ENCODE measurements at regions not wholly inside any gene's neighbourhood (a gene's known extent, or its start where the extent isn't known, plus 50 kb on each side); places are given as distances from the start of the nearest gene placed in this dataset.

DNA sequence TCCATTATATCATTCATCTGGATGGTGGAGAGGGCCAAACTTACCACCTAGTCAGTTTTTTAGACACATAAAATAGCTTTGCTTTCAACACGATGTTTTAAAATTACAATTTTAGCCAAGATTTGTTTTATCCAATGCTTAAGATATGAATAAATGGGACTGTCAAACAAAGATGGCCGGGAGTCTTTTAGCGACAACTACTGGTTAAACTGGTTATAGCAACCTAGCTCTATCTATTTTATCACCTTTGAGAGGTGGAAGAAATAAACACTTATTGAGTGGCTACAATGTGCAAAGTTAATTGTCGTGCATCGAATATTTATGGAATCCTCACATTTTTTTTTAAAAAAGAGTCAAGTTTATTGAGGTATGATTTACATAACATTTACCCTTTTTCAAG lies 279.8 kb downstream of the MIAT start:
- peaks cover 0 to 7% (median 0%) of the 10 kb centered on the region in 4 donors for H3K9me3 ChIP-seq (ENCODE audit: control insufficient read depth in 4 of 4, insufficient read depth in 3 of 4, low read length in 3 of 4)
- no peak overlapping the region for H3K27ac ChIP-seq (ENCODE audit: low read depth in 1 of 2, low read length in 1 of 2)
- TF ChIP-seq, protein P1, sequence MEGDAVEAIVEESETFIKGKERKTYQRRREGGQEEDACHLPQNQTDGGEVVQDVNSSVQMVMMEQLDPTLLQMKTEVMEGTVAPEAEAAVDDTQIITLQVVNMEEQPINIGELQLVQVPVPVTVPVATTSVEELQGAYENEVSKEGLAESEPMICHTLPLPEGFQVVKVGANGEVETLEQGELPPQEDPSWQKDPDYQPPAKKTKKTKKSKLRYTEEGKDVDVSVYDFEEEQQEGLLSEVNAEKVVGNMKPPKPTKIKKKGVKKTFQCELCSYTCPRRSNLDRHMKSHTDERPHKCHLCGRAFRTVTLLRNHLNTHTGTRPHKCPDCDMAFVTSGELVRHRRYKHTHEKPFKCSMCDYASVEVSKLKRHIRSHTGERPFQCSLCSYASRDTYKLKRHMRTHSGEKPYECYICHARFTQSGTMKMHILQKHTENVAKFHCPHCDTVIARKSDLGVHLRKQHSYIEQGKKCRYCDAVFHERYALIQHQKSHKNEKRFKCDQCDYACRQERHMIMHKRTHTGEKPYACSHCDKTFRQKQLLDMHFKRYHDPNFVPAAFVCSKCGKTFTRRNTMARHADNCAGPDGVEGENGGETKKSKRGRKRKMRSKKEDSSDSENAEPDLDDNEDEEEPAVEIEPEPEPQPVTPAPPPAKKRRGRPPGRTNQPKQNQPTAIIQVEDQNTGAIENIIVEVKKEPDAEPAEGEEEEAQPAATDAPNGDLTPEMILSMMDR (IDR thresholded peaks at IDR 0.05; ENCODE audit: control extremely low read depth, extremely low read depth), result no peak
- H3K36me3 ChIP-seq (ENCODE audit: control insufficient read depth in 4 of 4, insufficient read depth in 4 of 4, low read length in 4 of 4), result no peaks in the 10 kb centered on the region
- 91 to 94% methylated on average over 5 of the region's 5 CpGs for WGBS, 2 donors
- H3K4me1 ChIP-seq (ENCODE audit: control insufficient read depth in 5 of 5, insufficient read depth in 5 of 5, low read length in 5 of 5), result no peaks in the 10 kb centered on the region
- H3K27me3 ChIP-seq (ENCODE audit: control insufficient read depth in 3 of 3, insufficient read depth in 3 of 3, low read length in 2 of 3), result peaks cover 0 to 16% (median 2%) of the 10 kb centered on the region in 3 donors
- no peak overlapping the region for H3K9ac ChIP-seq (ENCODE audit: insufficient read depth in 1 of 2, low read length in 2 of 2)
- H3K4me3 ChIP-seq, result no peak overlapping the region
- DNase-seq (no peak), ATAC-seq (ENCODE audit: insufficient read depth, low FRiP score) (no peak)

DNA sequence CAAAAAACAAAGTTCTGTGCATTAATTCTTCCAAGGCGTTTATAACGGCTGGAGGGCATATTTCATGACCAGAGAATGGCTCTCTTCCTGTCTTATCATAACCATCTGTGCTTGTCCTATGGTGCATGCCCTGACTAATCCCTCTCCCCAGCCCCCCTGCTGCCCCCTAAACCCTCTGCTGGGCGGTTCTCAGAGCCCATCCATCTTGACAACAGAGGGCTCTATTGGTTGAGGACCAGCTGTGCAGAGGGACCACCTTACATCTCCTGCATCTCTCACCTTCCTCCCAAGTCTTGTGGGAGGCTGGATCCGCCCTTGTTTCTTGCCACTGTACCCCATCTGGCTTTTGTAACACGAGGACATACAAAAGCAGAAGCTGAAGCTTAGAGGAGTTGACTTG lies 282.1 kb downstream of the MIAT start:
- no peak for DNase-seq
- Histone ChIP-seq H3K4me3 (no peak overlapping the region), H3K27me3 (ENCODE audit: control insufficient read depth in 3 of 3, insufficient read depth in 3 of 3, low read length in 2 of 3) (peaks cover 0 to 3% (median 2%) of the 10 kb centered on the region in 3 donors), H3K27ac (ENCODE audit: low read depth in 1 of 2, low read length in 1 of 2) (no peak overlapping the region), H3K9ac (ENCODE audit: insufficient read depth in 1 of 2, low read length in 2 of 2) (no peak overlapping the region), H3K36me3 (ENCODE audit: control insufficient read depth in 4 of 4, insufficient read depth in 4 of 4, low read length in 4 of 4) (no peaks in the 10 kb centered on the region), H3K9me3 (ENCODE audit: control insufficient read depth in 4 of 4, insufficient read depth in 3 of 4, low read length in 3 of 4) (peaks cover 0 to 7% (median 0%) of the 10 kb centered on the region in 4 donors), H3K4me1 (ENCODE audit: control insufficient read depth in 5 of 5, insufficient read depth in 5 of 5, low read length in 5 of 5) (no peaks in the 10 kb centered on the region)
- TF ChIP-seq, protein P1 (IDR thresholded peaks at IDR 0.05; ENCODE audit: control extremely low read depth, extremely low read depth), result no peak
- no peak for ATAC-seq (ENCODE audit: insufficient read depth, low FRiP score)
- 39 to 52% methylated on average over 5 of the region's 5 CpGs for WGBS, 2 donors

DNA sequence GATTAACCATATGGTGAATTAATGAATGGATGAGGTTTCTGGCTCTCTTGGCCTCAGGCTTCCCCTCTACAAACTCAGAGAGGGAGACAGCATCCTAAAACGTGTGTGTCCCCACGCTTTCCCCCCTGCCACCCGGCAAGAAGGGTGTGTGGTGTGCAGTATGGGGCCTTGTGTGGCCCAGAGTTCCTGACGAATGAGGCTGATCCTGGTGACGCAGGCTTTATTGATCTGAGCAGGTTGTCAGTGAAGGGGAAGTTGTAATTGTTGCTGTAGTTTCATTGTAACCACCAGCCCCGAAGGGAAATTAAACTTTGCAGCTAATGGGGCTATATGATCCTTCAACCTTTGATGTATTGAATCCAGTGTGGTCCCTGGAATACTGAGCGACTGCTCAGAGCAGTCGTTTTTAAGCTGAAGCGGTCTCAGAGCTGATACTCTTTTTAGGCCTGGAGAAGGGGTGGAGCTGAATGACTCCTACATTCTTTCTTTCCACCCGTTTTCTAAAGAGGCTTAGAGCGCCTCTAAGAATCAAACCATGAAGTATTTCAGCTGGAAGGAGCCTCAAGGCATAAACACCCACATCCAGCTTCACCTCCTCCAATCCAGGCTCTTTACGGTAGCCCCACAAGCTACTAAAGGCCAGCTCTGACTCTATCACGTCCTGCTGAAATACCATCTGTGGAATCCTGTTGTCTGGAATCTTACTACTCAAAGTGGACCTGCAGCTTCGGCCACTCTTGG lies 284.7 kb downstream of the MIAT start:
- no peak overlapping the region for H3K9ac ChIP-seq (ENCODE audit: insufficient read depth in 1 of 2, low read length in 2 of 2)
- no peaks in the 10 kb centered on the region for H3K36me3 ChIP-seq (ENCODE audit: control insufficient read depth in 4 of 4, insufficient read depth in 4 of 4, low read length in 4 of 4)
- WGBS, 2 donors, result 73% methylated on average over 14 of the region's 14 CpGs
- DNase-seq, result no peak
- TF ChIP-seq, protein P1 (IDR thresholded peaks at IDR 0.05; ENCODE audit: control extremely low read depth, extremely low read depth), result no peak
- H3K9me3 ChIP-seq (ENCODE audit: control insufficient read depth in 4 of 4, insufficient read depth in 3 of 4, low read length in 3 of 4), result peaks cover 0 to 5% (median 0%) of the 10 kb centered on the region in 4 donors
- no peaks in the 10 kb centered on the region for H3K27me3 ChIP-seq (ENCODE audit: control insufficient read depth in 3 of 3, insufficient read depth in 3 of 3, low read length in 2 of 3)
- no peak overlapping the region for H3K27ac ChIP-seq (ENCODE audit: low read depth in 1 of 2, low read length in 1 of 2)
- H3K4me1 ChIP-seq (ENCODE audit: control insufficient read depth in 5 of 5, insufficient read depth in 5 of 5, low read length in 5 of 5), result no peaks in the 10 kb centered on the region
- H3K4me3 ChIP-seq, result no peak overlapping the region
- no peak for ATAC-seq (ENCODE audit: insufficient read depth, low FRiP score)

DNA sequence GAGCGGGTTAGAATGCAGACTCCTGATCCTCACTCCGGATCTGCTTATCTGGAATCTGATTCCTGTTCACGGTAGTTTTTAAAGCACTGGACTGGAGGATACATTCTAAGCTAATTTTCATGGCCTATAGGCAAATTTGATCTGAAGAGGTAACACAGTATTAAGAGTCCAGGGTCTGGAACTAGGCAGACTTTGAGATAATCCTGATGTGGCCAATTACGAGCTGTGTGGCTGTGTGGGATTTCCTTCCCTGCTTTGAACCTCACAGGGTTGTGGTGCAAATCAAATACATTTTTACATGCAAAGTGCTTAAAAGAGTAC lies 285.2 kb downstream of the MIAT start:
- Histone ChIP-seq H3K27ac (ENCODE audit: low read depth in 1 of 2, low read length in 1 of 2) (no peak overlapping the region), H3K9me3 (ENCODE audit: control insufficient read depth in 4 of 4, insufficient read depth in 3 of 4, low read length in 3 of 4) (peaks cover 0 to 5% (median 0%) of the 10 kb centered on the region in 4 donors), H3K27me3 (ENCODE audit: control insufficient read depth in 3 of 3, insufficient read depth in 3 of 3, low read length in 2 of 3) (no peaks in the 10 kb centered on the region), H3K9ac (ENCODE audit: insufficient read depth in 1 of 2, low read length in 2 of 2) (no peak overlapping the region), H3K4me3 (no peak overlapping the region), H3K36me3 (ENCODE audit: control insufficient read depth in 4 of 4, insufficient read depth in 4 of 4, low read length in 4 of 4) (no peaks in the 10 kb centered on the region), H3K4me1 (ENCODE audit: control insufficient read depth in 5 of 5, insufficient read depth in 5 of 5, low read length in 5 of 5) (no peaks in the 10 kb centered on the region)
- DNase-seq (no peak), ATAC-seq (ENCODE audit: insufficient read depth, low FRiP score) (no peak)
- WGBS, 2 donors, result 69 to 73% methylated on average over 4 of the region's 4 CpGs
- TF ChIP-seq, protein P1 (IDR thresholded peaks at IDR 0.05; ENCODE audit: control extremely low read depth, extremely low read depth), result no peak

All from lung (tissue), 11 donors.